ENCODE measurements at regions not wholly inside any gene's neighbourhood (a gene's known extent, or its start where the extent isn't known, plus 50 kb on each side); places are given as distances from the start of the nearest gene placed in this dataset.
"Not testable (repeated sequence)": the region's sequence is repeated elsewhere in the genome, so short reads cannot be mapped to it uniquely, and the experiment has no call there.

DNA sequence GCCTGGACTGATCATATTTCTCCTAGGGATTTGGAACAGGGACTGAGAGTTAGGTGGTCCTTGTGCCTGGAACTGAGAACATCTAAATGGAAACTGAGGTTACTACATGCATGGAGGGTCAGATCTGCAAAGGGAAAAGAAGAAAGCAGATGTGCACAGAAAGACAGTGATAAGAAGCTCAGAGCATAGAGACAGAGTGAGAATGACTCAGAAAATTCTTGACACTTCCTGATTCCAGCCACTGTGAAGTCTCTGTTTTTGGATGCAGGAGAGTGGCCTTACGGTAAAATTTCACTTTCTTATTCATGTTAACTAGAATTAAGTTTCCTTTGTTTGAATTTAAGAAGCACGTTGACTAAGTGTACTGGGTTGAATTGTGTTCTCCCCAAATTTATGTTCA, 241.7 kb downstream of the TMEM26 start:
- TF ChIP-seq, protein P1, sequence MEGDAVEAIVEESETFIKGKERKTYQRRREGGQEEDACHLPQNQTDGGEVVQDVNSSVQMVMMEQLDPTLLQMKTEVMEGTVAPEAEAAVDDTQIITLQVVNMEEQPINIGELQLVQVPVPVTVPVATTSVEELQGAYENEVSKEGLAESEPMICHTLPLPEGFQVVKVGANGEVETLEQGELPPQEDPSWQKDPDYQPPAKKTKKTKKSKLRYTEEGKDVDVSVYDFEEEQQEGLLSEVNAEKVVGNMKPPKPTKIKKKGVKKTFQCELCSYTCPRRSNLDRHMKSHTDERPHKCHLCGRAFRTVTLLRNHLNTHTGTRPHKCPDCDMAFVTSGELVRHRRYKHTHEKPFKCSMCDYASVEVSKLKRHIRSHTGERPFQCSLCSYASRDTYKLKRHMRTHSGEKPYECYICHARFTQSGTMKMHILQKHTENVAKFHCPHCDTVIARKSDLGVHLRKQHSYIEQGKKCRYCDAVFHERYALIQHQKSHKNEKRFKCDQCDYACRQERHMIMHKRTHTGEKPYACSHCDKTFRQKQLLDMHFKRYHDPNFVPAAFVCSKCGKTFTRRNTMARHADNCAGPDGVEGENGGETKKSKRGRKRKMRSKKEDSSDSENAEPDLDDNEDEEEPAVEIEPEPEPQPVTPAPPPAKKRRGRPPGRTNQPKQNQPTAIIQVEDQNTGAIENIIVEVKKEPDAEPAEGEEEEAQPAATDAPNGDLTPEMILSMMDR (conservative IDR thresholded peaks at IDR 0.05; ENCODE audit: low read depth, low read length): no peak
- H3K4me3 ChIP-seq (ENCODE audit: low read depth, low read length): no peak overlapping the region
- peak; percentile 14 for DNase-seq (ENCODE audit: low read depth)

DNA sequence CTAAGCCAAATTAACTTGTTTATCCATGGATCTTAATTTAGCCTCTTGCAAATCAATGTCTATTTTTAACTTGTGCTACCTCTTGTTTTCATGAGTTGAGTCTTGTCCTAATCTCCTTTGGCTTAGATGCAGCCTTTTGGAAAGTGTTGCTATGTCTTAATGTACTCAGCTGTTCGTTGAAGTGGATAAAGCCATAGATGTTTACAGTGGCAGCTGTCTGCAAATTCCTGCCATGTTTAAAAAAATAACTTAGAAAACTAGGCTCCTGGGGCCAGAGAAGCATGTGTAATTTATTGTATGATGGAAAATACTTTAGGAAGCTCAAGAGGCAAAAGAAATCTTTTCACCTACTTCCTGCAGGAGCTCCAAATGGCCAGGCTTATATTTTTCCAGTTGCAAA, 253.1 kb upstream of the RHOBTB1 start:
- DNase-seq (ENCODE audit: low read depth): peak; percentile 5
- H3K4me3 ChIP-seq (ENCODE audit: low read depth, low read length): no peak overlapping the region
- TF ChIP-seq, protein P1 (conservative IDR thresholded peaks at IDR 0.05; ENCODE audit: low read depth, low read length): no peak

DNA sequence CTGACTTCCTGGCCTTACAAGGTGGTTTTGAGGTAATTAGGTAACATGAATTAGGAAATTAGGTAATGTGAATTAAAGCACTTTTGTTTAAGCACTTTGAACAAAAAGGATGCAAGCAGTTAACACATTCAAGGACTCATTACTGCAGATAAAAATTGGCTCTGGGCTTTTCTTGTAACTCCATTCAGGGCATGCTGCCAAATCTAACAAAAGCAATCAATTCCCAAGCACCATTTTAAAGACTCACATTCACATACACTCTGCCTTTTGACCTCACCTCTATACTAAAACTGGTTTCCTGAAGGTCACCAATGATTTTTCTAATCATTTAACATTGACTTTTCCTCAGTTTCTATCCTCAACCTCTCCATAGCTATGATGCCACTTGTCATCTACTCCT, 251.2 kb upstream of the RHOBTB1 start:
- H3K4me3 ChIP-seq (ENCODE audit: low read depth, low read length): no peak overlapping the region
- TF ChIP-seq, protein P1 (conservative IDR thresholded peaks at IDR 0.05; ENCODE audit: low read depth, low read length): no peak
- DNase-seq (ENCODE audit: low read depth): no peak

DNA sequence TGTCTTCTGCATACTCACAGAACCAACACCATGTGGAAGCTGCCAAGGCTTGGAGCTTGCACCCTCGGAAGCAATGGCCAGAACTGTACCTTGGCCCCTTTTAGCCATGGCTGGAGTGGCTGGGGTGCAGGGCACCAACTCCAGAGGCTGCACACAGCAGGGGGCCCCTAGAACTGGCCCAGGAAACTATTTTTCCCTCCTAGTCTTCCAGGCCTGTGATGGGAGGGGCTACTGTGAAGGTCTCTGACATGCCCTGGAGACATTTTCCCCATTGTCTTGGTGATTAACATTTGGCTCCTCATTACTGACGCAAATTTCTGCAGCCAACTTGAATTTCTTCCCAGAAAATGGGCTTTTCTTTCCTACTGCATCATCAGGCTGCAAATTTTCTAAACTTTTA, 248.6 kb upstream of the RHOBTB1 start:
- DNase-seq (ENCODE audit: low read depth); H3K4me3 ChIP-seq (ENCODE audit: low read depth, low read length): not testable (repeated sequence)

DNA sequence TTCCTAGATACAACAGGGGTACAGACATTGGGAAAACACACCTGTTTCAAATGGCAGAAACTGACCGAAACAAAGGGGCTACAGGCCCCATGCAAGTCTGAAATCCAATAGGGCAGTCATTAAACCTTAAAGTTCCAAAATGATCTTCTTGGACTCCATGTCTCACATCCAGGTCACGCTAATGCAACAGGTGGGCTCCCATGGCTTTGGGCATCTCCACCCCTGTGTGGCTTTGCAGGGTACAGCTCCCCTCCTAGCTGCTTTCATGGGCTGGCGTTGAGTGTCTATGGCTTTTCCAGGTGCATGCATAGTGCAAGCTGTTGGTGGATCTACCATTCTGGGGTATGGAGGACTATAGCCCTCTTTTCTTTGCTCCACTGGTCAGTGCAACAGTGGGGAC, 248.1 kb upstream of the RHOBTB1 start:
- DNase-seq (ENCODE audit: low read depth): no peak
- H3K4me3 ChIP-seq (ENCODE audit: low read depth, low read length): no peak overlapping the region
- TF ChIP-seq, protein P1 (conservative IDR thresholded peaks at IDR 0.05; ENCODE audit: low read depth, low read length): no peak

DNA sequence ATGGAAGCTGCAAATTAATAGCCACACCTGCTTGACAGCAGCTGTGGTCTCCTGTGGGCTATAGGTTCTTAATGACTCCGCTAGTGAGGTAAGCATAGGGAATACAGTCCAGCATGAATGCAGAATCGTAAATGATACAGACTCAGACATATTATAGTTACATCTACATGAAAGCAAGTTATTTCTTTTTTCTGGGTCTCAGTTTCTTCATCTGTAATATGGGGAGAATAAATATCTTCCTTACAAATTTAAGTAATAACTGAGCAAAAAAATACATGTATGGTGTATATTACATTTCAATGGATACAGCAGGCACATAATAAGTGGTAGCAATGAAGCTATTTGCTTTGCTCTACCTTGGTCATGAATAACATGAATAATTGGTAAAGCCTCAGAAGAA, 245.9 kb upstream of the RHOBTB1 start:
- TF ChIP-seq, protein P1 (conservative IDR thresholded peaks at IDR 0.05; ENCODE audit: low read depth, low read length): no peak
- H3K4me3 ChIP-seq (ENCODE audit: low read depth, low read length): no peak overlapping the region
- DNase-seq (ENCODE audit: low read depth): no peak

DNA sequence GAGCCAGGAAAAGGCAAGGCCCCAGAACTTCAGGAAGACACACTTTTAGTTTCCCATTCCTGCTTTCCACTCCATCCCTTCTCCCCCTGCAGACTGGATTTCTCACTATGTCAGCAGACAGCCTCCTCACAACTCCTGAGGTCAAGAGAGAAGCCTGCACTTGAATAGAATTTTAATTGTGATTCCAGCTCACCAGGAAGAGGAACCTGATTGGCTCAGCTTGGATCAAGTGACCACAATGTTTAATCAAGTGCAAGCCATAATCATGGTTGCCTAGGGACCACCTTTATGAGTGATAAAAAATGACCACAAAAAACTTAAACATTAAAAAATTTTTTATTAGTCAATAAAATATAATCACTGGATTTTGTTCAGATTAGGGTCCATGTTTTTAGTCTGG, 244.7 kb upstream of the RHOBTB1 start:
- H3K4me3 ChIP-seq (ENCODE audit: low read depth, low read length): no peak overlapping the region
- TF ChIP-seq, protein P1 (conservative IDR thresholded peaks at IDR 0.05; ENCODE audit: low read depth, low read length): no peak
- no peak for DNase-seq (ENCODE audit: low read depth)

DNA sequence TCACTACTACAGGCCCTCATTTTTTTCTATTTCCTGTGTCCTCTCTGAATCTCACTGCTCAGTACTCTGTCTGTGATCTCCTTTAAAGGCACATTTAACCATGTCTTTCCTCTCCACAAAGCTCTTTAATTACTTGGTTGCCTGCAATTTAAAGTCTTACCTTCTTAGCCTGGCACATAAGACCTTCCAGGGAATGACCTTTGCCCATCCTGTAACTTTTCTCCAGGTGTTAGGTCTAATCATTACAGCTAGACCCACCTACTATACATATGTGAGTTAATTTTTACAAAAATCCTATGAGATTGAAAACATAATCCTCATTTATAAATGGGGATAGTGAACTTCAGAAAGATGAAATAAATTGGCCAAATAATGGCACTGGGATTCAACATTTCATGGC, 244.1 kb upstream of the RHOBTB1 start:
- no peak for DNase-seq (ENCODE audit: low read depth)
- TF ChIP-seq, protein P1 (conservative IDR thresholded peaks at IDR 0.05; ENCODE audit: low read depth, low read length): no peak
- no peak overlapping the region for H3K4me3 ChIP-seq (ENCODE audit: low read depth, low read length)

Measured in choroid plexus epithelial cell (primary cell).